ENCODE measurements at regions not wholly inside any gene's neighbourhood (a gene's known extent, or its start where the extent isn't known, plus 50 kb on each side); places are given as distances from the start of the nearest gene placed in this dataset.

GRCh38 chr11:31883435-31883834 lies 72.3 kb upstream of the PAX6 start:
- no peaks in the 10 kb centered on the region for H3K4me1 ChIP-seq
- H3K27me3 ChIP-seq (ENCODE audit: control insufficient read depth, insufficient read depth, low read length) = no peaks in the 10 kb centered on the region
- H3K9me3 ChIP-seq (ENCODE audit: control insufficient read depth, low read length) = no peaks in the 10 kb centered on the region
- no peak overlapping the region for H3K4me2 ChIP-seq (ENCODE audit: low read length)
- no peaks in the 10 kb centered on the region for H3K79me2 ChIP-seq
- no peak for TF ChIP-seq CTCF (IDR thresholded peaks at IDR 0.05)
- no peak overlapping the region for H3K9ac ChIP-seq
- H3K27ac ChIP-seq = no peak overlapping the region
- no peak overlapping the region for H3K4me3 ChIP-seq (ENCODE audit: low read depth, low read length)
- H2AFZ ChIP-seq = no peak overlapping the region
- H3K36me3 ChIP-seq (ENCODE audit: control insufficient read depth, insufficient read depth, low read length) = no peaks in the 10 kb centered on the region

- Histone ChIP-seq H3K4me2 (ENCODE audit: low read length) (no peak overlapping the region), H2AFZ (no peak overlapping the region)
These were observed 71.8 kb upstream of the PAX6 start for GRCh38 chr11:31882951-31883392.

GRCh38 chr11:31881825-31882224 lies 70.7 kb upstream of the PAX6 start:
- no peak for TF ChIP-seq CTCF (IDR thresholded peaks at IDR 0.05)
- H3K79me2 ChIP-seq = no peaks in the 10 kb centered on the region
- no peak overlapping the region for H2AFZ ChIP-seq
- no peaks in the 10 kb centered on the region for H3K36me3 ChIP-seq (ENCODE audit: control insufficient read depth, insufficient read depth, low read length)
- no peak overlapping the region for H3K4me3 ChIP-seq (ENCODE audit: low read depth, low read length)
- no peak overlapping the region for H3K27ac ChIP-seq
- no peaks in the 10 kb centered on the region for H3K4me1 ChIP-seq
- no peak overlapping the region for H3K9ac ChIP-seq
- no peaks in the 10 kb centered on the region for H3K27me3 ChIP-seq (ENCODE audit: control insufficient read depth, insufficient read depth, low read length)
- no peaks in the 10 kb centered on the region for H3K9me3 ChIP-seq (ENCODE audit: control insufficient read depth, low read length)
- no peak overlapping the region for H3K4me2 ChIP-seq (ENCODE audit: low read length)

More at GRCh38 chr11:31882951-31883392, 71.8 kb upstream of the PAX6 start:
- no peaks in the 10 kb centered on the region for H3K79me2 ChIP-seq
- H3K9ac ChIP-seq = no peak overlapping the region
- TF ChIP-seq CTCF (IDR thresholded peaks at IDR 0.05) = no peak
- H3K4me1 ChIP-seq = no peaks in the 10 kb centered on the region
- H3K27ac ChIP-seq = no peak overlapping the region
- H3K36me3 ChIP-seq (ENCODE audit: control insufficient read depth, insufficient read depth, low read length) = no peaks in the 10 kb centered on the region
- H3K27me3 ChIP-seq (ENCODE audit: control insufficient read depth, insufficient read depth, low read length) = no peaks in the 10 kb centered on the region
- H3K9me3 ChIP-seq (ENCODE audit: control insufficient read depth, low read length) = no peaks in the 10 kb centered on the region
- no peak overlapping the region for H3K4me3 ChIP-seq (ENCODE audit: low read depth, low read length)

- TF ChIP-seq CTCF (IDR thresholded peaks at IDR 0.05) = no peak
- Histone ChIP-seq H3K79me2 (no peaks in the 10 kb centered on the region), H3K4me1 (no peaks in the 10 kb centered on the region), H3K4me3 (ENCODE audit: low read depth, low read length) (no peak overlapping the region), H2AFZ (no peak overlapping the region), H3K27me3 (ENCODE audit: control insufficient read depth, insufficient read depth, low read length) (no peaks in the 10 kb centered on the region), H3K36me3 (ENCODE audit: control insufficient read depth, insufficient read depth, low read length) (no peaks in the 10 kb centered on the region), H3K4me2 (ENCODE audit: low read length) (no peak overlapping the region), H3K9ac (no peak overlapping the region), H3K9me3 (ENCODE audit: control insufficient read depth, low read length) (no peaks in the 10 kb centered on the region), H3K27ac (no peak overlapping the region)
These were observed 68.6 kb upstream of the PAX6 start for GRCh38 chr11:31879681-31880080.

GRCh38 chr11:31877863-31878262 lies 66.7 kb upstream of the PAX6 start:
- Histone ChIP-seq H3K4me1 (no peaks in the 10 kb centered on the region), H2AFZ (no peak overlapping the region), H3K27me3 (ENCODE audit: control insufficient read depth, insufficient read depth, low read length) (no peaks in the 10 kb centered on the region), H3K36me3 (ENCODE audit: control insufficient read depth, insufficient read depth, low read length) (no peaks in the 10 kb centered on the region), H3K9me3 (ENCODE audit: control insufficient read depth, low read length) (no peaks in the 10 kb centered on the region), H3K27ac (no peak overlapping the region), H3K79me2 (no peaks in the 10 kb centered on the region), H3K4me2 (ENCODE audit: low read length) (no peak overlapping the region), H3K4me3 (ENCODE audit: low read depth, low read length) (no peak overlapping the region), H3K9ac (no peak overlapping the region)
- no peak for TF ChIP-seq CTCF (IDR thresholded peaks at IDR 0.05)

Data from parathyroid adenoma (tissue), 2 donors.